ENCODE measurements at regions not wholly inside any gene's neighbourhood (a gene's known extent, or its start where the extent isn't known, plus 50 kb on each side); places are given as distances from the start of the nearest gene placed in this dataset.

DNA sequence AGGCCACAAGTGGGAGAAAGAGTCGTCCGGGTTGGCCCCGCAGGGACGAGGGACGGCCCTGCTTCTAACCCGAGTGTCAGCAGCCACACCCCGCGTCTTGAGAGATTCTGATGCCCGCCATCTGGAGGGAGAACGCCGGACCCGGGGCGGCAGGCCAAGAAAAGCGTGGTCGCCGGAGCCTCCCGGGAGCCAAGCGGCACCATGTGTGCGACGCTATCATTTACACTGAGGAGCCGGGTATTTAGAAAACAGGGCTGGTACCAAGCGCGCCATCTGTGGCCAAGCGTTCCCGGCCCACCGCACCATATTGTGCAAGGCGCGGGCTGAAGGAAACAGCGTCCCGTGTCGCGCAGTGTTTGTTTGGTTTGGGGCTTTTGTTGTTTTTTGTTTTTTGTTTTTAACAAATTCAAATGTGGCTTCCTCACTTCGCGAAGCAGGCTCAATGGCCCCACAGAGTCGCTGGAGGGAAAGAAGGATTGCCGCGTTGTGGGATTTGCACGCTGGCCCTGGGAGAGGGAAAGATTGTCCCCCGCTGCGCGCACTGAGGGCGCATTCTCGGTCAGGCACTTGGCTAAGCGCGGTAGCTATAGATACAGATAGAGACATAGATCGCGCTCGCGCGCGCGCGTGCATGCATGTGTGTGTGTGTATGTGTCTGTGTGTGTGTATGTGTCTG lies 153.8 kb downstream of the BCL11B start:
- Mint-ChIP-seq H3K27me3 (ENCODE audit: insufficient read depth) (peaks cover 6% of the 10 kb centered on the region; the same call in 1 of the 2 replicates), H3K9me3 (peaks cover 25% of the 10 kb centered on the region), H3K4me1 (ENCODE audit: low read depth) (no peaks in the 10 kb centered on the region), H3K27ac (no peak overlapping the region), H3K36me3 (ENCODE audit: low read depth) (no peaks in the 10 kb centered on the region), H3K4me3 (no peak overlapping the region)
- no peak for DNase-seq
- TF ChIP-seq, protein P1, sequence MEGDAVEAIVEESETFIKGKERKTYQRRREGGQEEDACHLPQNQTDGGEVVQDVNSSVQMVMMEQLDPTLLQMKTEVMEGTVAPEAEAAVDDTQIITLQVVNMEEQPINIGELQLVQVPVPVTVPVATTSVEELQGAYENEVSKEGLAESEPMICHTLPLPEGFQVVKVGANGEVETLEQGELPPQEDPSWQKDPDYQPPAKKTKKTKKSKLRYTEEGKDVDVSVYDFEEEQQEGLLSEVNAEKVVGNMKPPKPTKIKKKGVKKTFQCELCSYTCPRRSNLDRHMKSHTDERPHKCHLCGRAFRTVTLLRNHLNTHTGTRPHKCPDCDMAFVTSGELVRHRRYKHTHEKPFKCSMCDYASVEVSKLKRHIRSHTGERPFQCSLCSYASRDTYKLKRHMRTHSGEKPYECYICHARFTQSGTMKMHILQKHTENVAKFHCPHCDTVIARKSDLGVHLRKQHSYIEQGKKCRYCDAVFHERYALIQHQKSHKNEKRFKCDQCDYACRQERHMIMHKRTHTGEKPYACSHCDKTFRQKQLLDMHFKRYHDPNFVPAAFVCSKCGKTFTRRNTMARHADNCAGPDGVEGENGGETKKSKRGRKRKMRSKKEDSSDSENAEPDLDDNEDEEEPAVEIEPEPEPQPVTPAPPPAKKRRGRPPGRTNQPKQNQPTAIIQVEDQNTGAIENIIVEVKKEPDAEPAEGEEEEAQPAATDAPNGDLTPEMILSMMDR (IDR thresholded peaks at IDR 0.05): no peak

DNA sequence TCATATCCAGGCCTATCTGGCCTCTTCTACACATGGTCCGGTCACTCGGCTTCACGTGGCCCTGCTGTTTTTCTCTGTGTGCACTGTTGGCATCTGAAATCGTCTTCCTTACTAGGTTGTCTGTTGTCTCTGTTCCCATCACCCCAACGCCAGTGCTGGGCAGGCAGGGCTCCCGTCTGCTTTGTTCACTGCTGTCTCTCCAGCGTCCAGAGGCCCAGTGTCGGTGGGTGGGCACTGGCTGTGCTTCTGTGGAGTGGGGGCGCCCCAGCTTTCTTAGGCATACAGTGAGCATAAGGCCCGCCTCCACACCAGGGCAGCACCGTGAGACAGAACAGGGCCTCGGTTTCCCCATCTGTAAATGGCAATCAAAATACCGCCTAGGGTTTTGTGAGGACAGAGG lies 153.1 kb downstream of the BCL11B start:
- Mint-ChIP-seq H3K36me3 (ENCODE audit: low read depth) (no peaks in the 10 kb centered on the region), H3K27ac (no peak overlapping the region), H3K9me3 (peaks cover 25% of the 10 kb centered on the region), H3K27me3 (ENCODE audit: insufficient read depth) (peaks cover 8% of the 10 kb centered on the region), H3K4me3 (no peak overlapping the region), H3K4me1 (ENCODE audit: low read depth) (no peaks in the 10 kb centered on the region)
- DNase-seq: no peak
- TF ChIP-seq, protein P1 (IDR thresholded peaks at IDR 0.05): no peak
